OCI-LY3 (cell line): ENCODE measurements at regions not wholly inside any gene's neighbourhood (a gene's known extent, or its start where the extent isn't known, plus 50 kb on each side); places are given as distances from the start of the nearest gene placed in this dataset.

Experiments
- H2AFZ ChIP-seq: fragments of 200-600, 300-600 bp; shearing (Covaris generic); 2 replicates; pipeline ENCODE4 v1.6.0; 2014; ENCODE audit warnings: antibody characterized with exemption, low read depth, low read length
- H3K27ac ChIP-seq: fragments of 200-600, 300-600 bp; sonication (generic); 2 replicates; pipeline ENCODE4 v1.5.1; 2014; ENCODE audit warnings: mild to moderate bottlenecking, low read length, moderate library complexity, mixed read lengths
- H3K27me3 ChIP-seq: fragments of 200-600, 300-600 bp; sonication (generic); 2 replicates; pipeline ENCODE4 v1.6.1; 2014; ENCODE audit warnings: low read depth, low read length, mixed read lengths
- H3K36me3 ChIP-seq: fragments of 200-600, 300-600 bp; sonication (generic); replicated peaks from 2 replicates; pipeline ENCODE3; 2014; ENCODE audit warnings: low read depth, low read length, mixed read lengths
- H3K4me1 ChIP-seq: fragments of 300-600, 200-600 bp; sonication (generic); 2 replicates; pipeline ENCODE4 v1.6.1; 2014; ENCODE audit warnings: low read length, mixed read lengths
- H3K4me2 ChIP-seq: fragments of 200-600, 300-600 bp; sonication (generic); 2 replicates; pipeline ENCODE4 v1.6.1; 2014; ENCODE audit warnings: low read length, mixed read lengths
- H3K4me3 ChIP-seq: fragments of 300-600, 200-600 bp; sonication (generic); 2 replicates; pipeline ENCODE4 v1.5.1; 2014; ENCODE audit warnings: antibody characterized with exemption, mild to moderate bottlenecking, low read length, moderate library complexity
- H3K79me2 ChIP-seq: fragments of 300-600, 200-600 bp; shearing (Covaris generic); 2 replicates; pipeline ENCODE4 v1.6.1; 2014; ENCODE audit warnings: mild to moderate bottlenecking, low read length, mixed read lengths
- H3K9ac ChIP-seq: fragments of 300-600, 200-600 bp; shearing (Covaris generic); 2 replicates; pipeline ENCODE4 v1.6.0; 2014; ENCODE audit warnings: mild to moderate bottlenecking, low read length, moderate library complexity
- H3K9me3 ChIP-seq: fragments of 200-600, 300-600 bp; shearing (Covaris generic); 2 replicates; pipeline ENCODE4 v1.6.1; 2014; ENCODE audit warnings: low read length, mixed read lengths; ENCODE audit not compliant: insufficient read depth
- H4K20me1 ChIP-seq: fragments of 200-600, 300-600 bp; sonication (generic); 2 replicates; pipeline ENCODE4 v1.6.1; 2016; ENCODE audit warnings: low read length, mixed read lengths; ENCODE audit not compliant: insufficient read depth
- CTCF ChIP-seq: fragments of 200-600, 300-600 bp; sonication (generic); IDR thresholded peaks from 2 replicates; pipeline ENCODE4 v1.5.1; 2014; ENCODE audit warnings: antibody characterized with exemption, low read length, low read depth
- EZH2phosphoT487 ChIP-seq: fragments of 200-600 bp; shearing (Covaris generic); IDR thresholded peaks from 2 replicates; pipeline ENCODE4 v1.6.1; 2018; ENCODE audit warnings: antibody characterized with exemption, mixed run types, low read depth

GRCh38 chr4:18405054-18405453, 383.5 kb upstream of the LCORL start:
- Histone ChIP-seq H3K9me3 (0 out of 2 replicates have a peak, but pooled peaks cover 2% of the 10 kb centered on the region), H3K27me3 (peaks cover 31% of the 10 kb centered on the region), H4K20me1 (no peaks in the 10 kb centered on the region), H3K27ac (no peak overlapping the region), H3K4me1 (peaks cover 21% of the 10 kb centered on the region), H3K9ac (no peak overlapping the region), H3K4me2 (no peak overlapping the region), H3K4me3 (no peak overlapping the region), H3K79me2 (no peaks in the 10 kb centered on the region), H2AFZ (no peak overlapping the region), H3K36me3 (no peaks in the 10 kb centered on the region)
- TF ChIP-seq CTCF: no peak
- no peak for TF ChIP-seq EZH2phosphoT487

- TF ChIP-seq CTCF (no peak), EZH2phosphoT487 (no peak)
- H3K4me3 ChIP-seq: no peak overlapping the region
- H3K36me3 ChIP-seq: no peaks in the 10 kb centered on the region
- H3K4me2 ChIP-seq: no peak overlapping the region
- H4K20me1 ChIP-seq: no peaks in the 10 kb centered on the region
- no peak overlapping the region for H3K27ac ChIP-seq
- no peak overlapping the region for H2AFZ ChIP-seq
- no peaks in the 10 kb centered on the region for H3K9me3 ChIP-seq
- H3K79me2 ChIP-seq: no peaks in the 10 kb centered on the region
- H3K27me3 ChIP-seq: peaks cover 27% of the 10 kb centered on the region
- H3K4me1 ChIP-seq: peaks cover 21% of the 10 kb centered on the region
- no peak overlapping the region for H3K9ac ChIP-seq
These were observed 383.1 kb upstream of the LCORL start for GRCh38 chr4:18404642-18405041.

- no peaks in the 10 kb centered on the region for H4K20me1 ChIP-seq
- peaks cover 8% of the 10 kb centered on the region for H3K4me1 ChIP-seq
- H3K4me3 ChIP-seq: no peak overlapping the region
- no peaks in the 10 kb centered on the region for H3K9me3 ChIP-seq
- H3K27me3 ChIP-seq: peaks cover 22% of the 10 kb centered on the region
- H3K79me2 ChIP-seq: no peaks in the 10 kb centered on the region
- H2AFZ ChIP-seq: no peak overlapping the region
- H3K4me2 ChIP-seq: no peak overlapping the region
- TF ChIP-seq EZH2phosphoT487 (no peak), CTCF (no peak)
- H3K27ac ChIP-seq: no peak overlapping the region
- H3K36me3 ChIP-seq: no peaks in the 10 kb centered on the region
- no peak overlapping the region for H3K9ac ChIP-seq
These were observed 381.8 kb upstream of the LCORL start for GRCh38 chr4:18403327-18403726.

GRCh38 chr4:18401868-18402267, 380.3 kb upstream of the LCORL start:
- 0 out of 2 replicates have a peak, but pooled peaks cover 3% of the 10 kb centered on the region for H3K4me1 ChIP-seq
- no peaks in the 10 kb centered on the region for H3K36me3 ChIP-seq
- H3K4me2 ChIP-seq: no peak overlapping the region
- H3K4me3 ChIP-seq: no peak overlapping the region
- H4K20me1 ChIP-seq: no peaks in the 10 kb centered on the region
- TF ChIP-seq CTCF (no peak), EZH2phosphoT487 (no peak)
- H3K27ac ChIP-seq: no peak overlapping the region
- peaks cover 13% of the 10 kb centered on the region; the same call in 1 of the 2 replicates for H3K27me3 ChIP-seq
- H3K79me2 ChIP-seq: no peaks in the 10 kb centered on the region
- no peak overlapping the region for H3K9ac ChIP-seq
- H2AFZ ChIP-seq: no peak overlapping the region
- H3K9me3 ChIP-seq: no peaks in the 10 kb centered on the region
